Left hindlimb (tissue), 1 donor: ENCODE measurements at regions not wholly inside any gene's neighbourhood (a gene's known extent, or its start where the extent isn't known, plus 50 kb on each side); places are given as distances from the start of the nearest gene placed in this dataset.

ENCODE experiments used
- DNase-seq: peaks from one replicate; pipeline ENCODE4 v3.0.0-alpha.2; 2018

- no peak for DNase-seq
Observed at GRCh38 chr11:112357488-112357887, 96.8 kb upstream of the PLET1 start.

- no peak for DNase-seq
Observed at GRCh38 chr11:112361396-112361795, 100.7 kb upstream of the PLET1 start.

- DNase-seq: no peak
Observed at GRCh38 chr11:112363527-112363926, 102.9 kb upstream of the PLET1 start.

GRCh38 chr11:112364962-112365481 lies 104.4 kb upstream of the PLET1 start:
- no peak for DNase-seq

- no peak for DNase-seq
Observed at GRCh38 chr11:112366012-112366411, 105.4 kb upstream of the PLET1 start.

GRCh38 chr11:112366777-112367176 lies 106.1 kb upstream of the PLET1 start:
- no peak for DNase-seq

GRCh38 chr11:112367461-112367860 lies 106.8 kb upstream of the PLET1 start:
- DNase-seq: no peak

GRCh38 chr11:112367895-112368294 lies 107.2 kb upstream of the PLET1 start:
- no peak for DNase-seq

- no peak for DNase-seq
Observed at GRCh38 chr11:112368381-112368780, 107.7 kb upstream of the PLET1 start.

GRCh38 chr11:112369374-112369773 lies 108.7 kb upstream of the PLET1 start:
- DNase-seq: no peak

GRCh38 chr11:112369916-112370315 lies 109.3 kb upstream of the PLET1 start:
- no peak for DNase-seq

GRCh38 chr11:112374486-112375140 lies 114.0 kb upstream of the PLET1 start:
- DNase-seq: no peak

GRCh38 chr11:112377946-112378345 lies 117.3 kb upstream of the PLET1 start:
- no peak for DNase-seq

- DNase-seq: no peak
Observed at GRCh38 chr11:112380464-112380863, 119.8 kb upstream of the PLET1 start.

- DNase-seq: no peak
Observed at GRCh38 chr11:112381578-112381977, 120.9 kb upstream of the PLET1 start.

GRCh38 chr11:112382561-112382960 lies 121.9 kb upstream of the PLET1 start:
- no peak for DNase-seq

- no peak for DNase-seq
Observed at GRCh38 chr11:112388496-112388895, 127.8 kb upstream of the PLET1 start.

- DNase-seq: no peak
Observed at GRCh38 chr11:112391086-112391485, 130.4 kb upstream of the PLET1 start.

GRCh38 chr11:112392904-112393303 lies 132.2 kb upstream of the PLET1 start:
- no peak for DNase-seq

GRCh38 chr11:112394304-112394703 lies 133.6 kb upstream of the PLET1 start:
- DNase-seq: no peak

GRCh38 chr11:112396076-112396475 lies 135.4 kb upstream of the PLET1 start:
- DNase-seq: no peak

GRCh38 chr11:112398798-112399478 lies 138.3 kb upstream of the PLET1 start:
- no peak for DNase-seq

- DNase-seq: no peak
Observed at GRCh38 chr11:112400476-112401014, 139.9 kb upstream of the PLET1 start.
